NCI-H446 treated with DMSO at 0.1 percent for 48 hours (cell line): ENCODE measurements at regions not wholly inside any gene's neighbourhood (a gene's known extent, or its start where the extent isn't known, plus 50 kb on each side); places are given as distances from the start of the nearest gene placed in this dataset.
"Not testable (repeated sequence)": the region's sequence is repeated elsewhere in the genome, so short reads cannot be mapped to it uniquely, and the experiment has no call there.

Source experiments
- DNase-seq: peaks from one replicate; lab custom pipeline; 2025; lab: John Stamatoyannopoulos, UW

GRCh38 chrX:45992402-45993123 lies 552.7 kb downstream of the ZNF674 start:
- no peak for DNase-seq

DNA sequence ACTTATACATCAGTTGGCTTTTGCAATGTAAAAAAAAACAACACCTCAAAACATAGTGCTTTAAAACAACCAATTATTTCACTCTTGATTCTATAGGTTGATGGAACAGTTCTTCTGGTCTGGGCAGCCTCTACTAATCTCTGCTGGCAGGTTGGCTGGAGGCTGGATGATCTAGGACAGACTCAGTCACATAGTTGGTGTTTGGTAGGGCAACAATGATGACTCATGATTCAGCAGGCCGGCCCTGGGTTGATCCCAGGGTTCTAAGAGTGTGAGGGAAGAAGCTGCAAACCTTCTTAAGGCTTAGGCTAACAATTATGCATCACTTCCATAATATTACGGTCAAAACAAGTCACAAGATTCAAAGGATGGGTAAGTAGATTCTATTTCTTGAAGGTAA lies 558.2 kb downstream of the ZNF674 start:
- no peak for DNase-seq

GRCh38 chrX:45986081-45986480 lies 559.1 kb downstream of the ZNF674 start:
- DNase-seq: no peak

GRCh38 chrX:45982958-45983727 lies 562.1 kb downstream of the ZNF674 start:
- not testable (repeated sequence) for DNase-seq

- DNase-seq: no peak
These were observed 564.5 kb downstream of the ZNF674 start for GRCh38 chrX:45980726-45981125.

- DNase-seq: no peak
These were observed 569.6 kb downstream of the ZNF674 start for GRCh38 chrX:45975633-45976032.

DNA sequence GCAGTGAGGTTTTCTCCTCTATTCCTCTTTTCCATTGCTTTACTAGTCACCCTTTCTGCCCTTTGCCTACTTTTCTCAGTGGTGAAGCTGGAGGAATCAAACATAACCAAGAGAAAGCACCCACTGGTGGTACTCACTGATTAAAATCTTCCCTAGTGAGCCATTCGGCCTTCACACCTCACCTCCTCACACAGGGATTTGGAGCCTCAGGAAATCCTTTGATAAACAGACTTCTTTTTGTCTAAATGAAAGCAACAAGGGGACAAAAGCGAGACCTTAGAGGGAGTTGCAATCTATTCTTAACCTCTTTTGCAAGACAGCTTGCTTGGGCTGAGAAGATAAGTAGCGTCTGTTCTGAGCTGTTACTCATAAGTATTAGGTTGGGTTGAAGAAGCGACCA lies 572.6 kb downstream of the ZNF674 start:
- no peak for DNase-seq

DNA sequence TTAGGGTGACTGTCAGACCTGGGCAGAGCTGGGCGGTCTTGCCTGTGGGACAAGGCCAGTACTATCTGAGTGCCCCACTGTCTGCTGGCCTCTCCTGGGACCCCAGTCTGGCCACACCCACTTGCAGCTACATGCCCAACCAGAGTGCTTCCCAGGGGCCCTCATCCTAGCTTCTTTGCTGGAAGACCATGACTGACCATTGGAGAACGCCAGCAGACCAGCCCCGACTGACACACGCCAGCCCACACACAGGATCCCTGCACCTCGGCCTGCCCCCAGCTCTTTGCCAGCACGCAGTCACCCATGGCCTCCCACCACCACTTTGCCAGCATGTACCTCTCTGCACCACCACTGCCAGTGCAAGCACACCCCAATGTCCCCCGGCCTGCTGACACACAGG lies 585.7 kb downstream of the ZNF674 start:
- no peak for DNase-seq

GRCh38 chrX:45956191-45956870 lies 588.9 kb downstream of the ZNF674 start:
- no peak for DNase-seq

DNA sequence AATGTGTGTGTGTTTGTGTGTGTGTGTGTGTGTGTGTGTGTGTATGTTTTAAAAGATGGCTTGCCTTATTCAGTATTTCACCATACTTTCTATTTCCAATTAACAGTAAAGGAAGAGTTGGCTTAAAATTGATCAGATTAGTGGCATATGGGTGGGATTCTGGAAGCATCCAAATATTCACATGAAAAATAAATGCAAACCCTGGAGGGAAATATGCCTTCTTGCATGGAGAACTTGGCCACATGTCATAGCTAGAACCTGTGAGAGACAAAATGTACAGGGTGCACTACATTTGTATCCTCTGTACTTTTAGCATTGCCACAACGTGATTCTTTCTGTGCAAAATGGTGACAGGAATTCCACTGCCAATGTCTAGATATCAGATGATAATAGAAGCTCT lies 589.6 kb downstream of the ZNF674 start:
- DNase-seq: no peak

- no peak for DNase-seq
These were observed 591.2 kb downstream of the ZNF674 start for GRCh38 chrX:45954026-45954425.

GRCh38 chrX:45952030-45952429 lies 593.2 kb downstream of the ZNF674 start:
- DNase-seq: no peak

DNA sequence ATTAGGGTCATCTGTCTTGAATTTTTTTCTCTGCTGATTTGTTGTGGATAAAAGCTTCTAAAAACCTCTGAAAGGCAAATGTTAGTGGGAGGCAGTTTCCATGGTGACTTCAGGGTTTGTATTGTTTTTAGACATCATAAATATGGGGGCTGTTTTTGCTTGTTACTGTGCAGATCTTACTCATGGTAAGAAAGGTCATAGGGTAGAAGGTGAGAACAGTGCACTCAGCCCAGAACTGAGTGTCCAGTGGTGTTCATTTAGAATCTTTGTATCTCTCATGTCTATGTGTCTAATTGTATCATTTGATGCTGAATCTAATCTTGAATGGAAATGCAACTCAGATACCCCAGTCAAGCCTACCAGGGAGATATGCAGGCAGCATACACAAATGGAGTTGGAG lies 609.8 kb downstream of the ZNF674 start:
- no peak for DNase-seq

- DNase-seq: no peak
These were observed 632.9 kb downstream of the ZNF674 start for GRCh38 chrX:45912316-45912715.

DNA sequence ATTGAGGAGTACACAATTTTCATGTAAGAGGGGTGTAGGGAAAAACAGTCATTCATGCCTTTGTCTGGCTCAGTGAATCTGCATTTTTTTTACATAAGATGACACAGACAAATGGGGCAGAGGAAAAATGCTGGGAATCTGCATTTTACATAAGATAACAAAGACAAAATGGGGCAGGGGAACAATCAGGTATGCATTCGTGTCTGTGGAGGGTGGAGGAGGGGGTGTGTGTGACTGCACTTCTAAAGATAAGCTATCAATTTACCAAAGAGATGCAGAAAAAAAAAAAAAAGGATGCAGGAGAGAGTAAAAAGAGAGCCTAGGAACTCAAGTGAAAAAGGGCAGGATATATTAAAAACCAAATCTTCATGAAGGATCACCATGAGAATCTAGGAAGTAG lies 637.4 kb downstream of the ZNF674 start:
- DNase-seq: no peak

- DNase-seq: no peak
These were observed 641.4 kb downstream of the ZNF674 start for GRCh38 chrX:45903781-45904201.

- DNase-seq: no peak
These were observed 644.2 kb downstream of the ZNF674 start for GRCh38 chrX:45900766-45901615.

DNA sequence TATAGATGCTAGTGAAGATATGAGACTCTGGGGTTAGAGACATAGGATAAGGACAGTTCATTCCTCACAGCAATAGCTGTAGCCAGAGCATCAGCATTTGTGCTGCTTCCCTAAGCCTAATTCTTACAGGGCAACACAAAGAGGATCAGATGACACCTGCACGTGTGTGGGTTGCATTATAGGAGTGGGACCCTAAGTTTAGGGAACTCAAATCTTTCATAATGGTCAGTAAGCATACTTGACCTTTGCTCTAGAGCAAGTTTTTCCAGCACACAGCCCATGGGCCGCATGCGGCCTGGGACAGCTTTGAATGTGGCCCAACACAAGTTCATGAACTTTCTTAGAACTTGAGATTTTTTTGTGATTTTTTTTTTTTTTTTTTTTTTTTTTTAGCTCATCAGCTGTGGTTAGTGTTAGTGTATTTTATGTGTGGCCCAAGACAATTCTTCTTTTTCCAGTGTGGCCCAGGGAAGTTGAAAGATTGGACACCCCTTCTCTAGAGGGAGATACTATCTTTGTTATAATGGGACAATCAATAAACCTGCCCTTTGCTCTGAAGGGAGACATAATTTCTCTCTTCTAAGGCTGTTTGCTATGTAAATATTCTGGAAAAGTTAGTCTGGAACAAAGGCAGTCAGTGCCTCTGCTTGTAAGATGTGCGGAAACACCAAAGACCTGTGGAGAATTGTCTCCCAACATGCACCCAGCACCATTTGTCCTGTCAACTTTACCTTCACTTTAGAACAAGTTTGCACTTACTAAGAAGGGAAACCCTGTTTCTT lies 650.2 kb downstream of the ZNF674 start:
- DNase-seq: no peak

DNA sequence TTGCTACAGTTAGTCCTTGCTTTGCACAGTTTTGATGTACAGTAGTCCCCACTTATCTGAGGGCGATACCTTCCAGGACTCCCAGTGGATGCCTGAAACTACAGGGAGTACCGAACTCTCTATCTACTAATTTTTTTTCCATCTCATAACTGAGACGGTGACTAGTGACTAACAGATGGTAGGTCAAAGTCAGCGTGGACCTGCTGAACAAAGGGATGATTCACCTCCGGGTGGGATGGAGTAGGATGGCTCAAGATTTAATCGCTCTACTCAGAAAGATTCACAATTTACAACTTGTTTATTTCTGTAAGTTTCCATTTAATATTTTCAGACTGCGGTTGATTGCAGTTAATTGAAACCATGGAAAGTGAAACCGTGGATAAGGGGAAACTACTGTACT lies 655.8 kb downstream of the ZNF674 start:
- DNase-seq: no peak

DNA sequence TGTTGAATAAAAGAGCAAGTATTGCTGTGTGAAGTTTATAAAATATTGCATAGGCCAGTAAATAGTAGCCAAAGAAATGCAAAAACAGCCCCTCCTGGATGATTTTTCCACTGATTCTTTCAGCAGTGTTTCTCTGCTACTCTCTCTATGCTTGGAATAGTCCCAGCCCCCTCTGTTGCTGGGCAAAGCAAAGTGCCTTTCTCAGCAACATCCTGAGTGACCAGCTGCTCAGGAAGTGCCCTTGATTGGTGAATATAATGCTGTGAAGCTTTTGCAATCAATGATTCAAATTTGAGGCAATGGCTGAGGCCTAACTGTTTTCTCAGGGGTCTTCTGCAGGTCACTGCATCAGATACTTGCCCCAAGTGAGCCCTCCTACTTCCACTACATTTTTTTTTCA lies 656.7 kb downstream of the ZNF674 start:
- DNase-seq: no peak

- DNase-seq: no peak
These were observed 659.3 kb downstream of the ZNF674 start for GRCh38 chrX:45885931-45886330.
